Testis (tissue), 2 donors: ENCODE measurements at regions not wholly inside any gene's neighbourhood (a gene's known extent, or its start where the extent isn't known, plus 50 kb on each side); places are given as distances from the start of the nearest gene placed in this dataset.

Experiments used
- CTCF ChIP-seq, 3 experiments: fragments of 450-650 bp in 2 of 3; fragments of 200-600 bp in 1 of 3; sonication (generic) in 1 of 3; IDR thresholded peaks; one replicate each; pipeline ENCODE4 v1.5.1; 2016 to 2019; ENCODE audit warnings: antibody characterized with exemption in 3 of 3, mild to moderate bottlenecking in 2 of 3, moderate library complexity in 1 of 3
- POLR2A ChIP-seq: fragments of 450-650 bp; IDR thresholded peaks from one replicate; pipeline ENCODE4 v1.6.1; 2017; ENCODE audit warnings: antibody characterized with exemption, mild to moderate bottlenecking, moderate library complexity

GRCh38 chr3:106197532-106198194 lies 328.9 kb upstream of the CBLB start:
- no peak for TF ChIP-seq CTCF (IDR thresholded peaks at IDR 0.05)
- TF ChIP-seq POLR2A = no peak
